ENCODE measurements at regions not wholly inside any gene's neighbourhood (a gene's known extent, or its start where the extent isn't known, plus 50 kb on each side); places are given as distances from the start of the nearest gene placed in this dataset.

DNA sequence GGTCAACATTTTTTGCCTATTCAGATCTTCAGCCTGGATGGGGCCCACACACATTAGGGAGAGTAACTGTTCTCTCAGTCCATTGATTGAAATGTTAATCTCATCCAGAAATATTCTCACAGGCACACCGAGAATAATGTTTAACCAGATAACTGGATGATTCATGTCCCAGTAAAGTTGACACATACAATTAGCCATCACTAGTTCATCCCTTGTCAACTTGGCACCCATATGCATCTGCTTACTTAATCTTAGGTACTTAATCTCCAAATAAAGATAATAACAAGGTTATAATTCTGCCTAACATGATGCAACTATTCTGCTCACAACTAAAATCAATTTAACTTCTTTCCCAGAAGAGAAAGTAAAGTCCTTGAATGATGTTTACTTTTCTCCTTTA is 502.6 kb downstream of the ADRA2A start:
- TF ChIP-seq, protein P1, sequence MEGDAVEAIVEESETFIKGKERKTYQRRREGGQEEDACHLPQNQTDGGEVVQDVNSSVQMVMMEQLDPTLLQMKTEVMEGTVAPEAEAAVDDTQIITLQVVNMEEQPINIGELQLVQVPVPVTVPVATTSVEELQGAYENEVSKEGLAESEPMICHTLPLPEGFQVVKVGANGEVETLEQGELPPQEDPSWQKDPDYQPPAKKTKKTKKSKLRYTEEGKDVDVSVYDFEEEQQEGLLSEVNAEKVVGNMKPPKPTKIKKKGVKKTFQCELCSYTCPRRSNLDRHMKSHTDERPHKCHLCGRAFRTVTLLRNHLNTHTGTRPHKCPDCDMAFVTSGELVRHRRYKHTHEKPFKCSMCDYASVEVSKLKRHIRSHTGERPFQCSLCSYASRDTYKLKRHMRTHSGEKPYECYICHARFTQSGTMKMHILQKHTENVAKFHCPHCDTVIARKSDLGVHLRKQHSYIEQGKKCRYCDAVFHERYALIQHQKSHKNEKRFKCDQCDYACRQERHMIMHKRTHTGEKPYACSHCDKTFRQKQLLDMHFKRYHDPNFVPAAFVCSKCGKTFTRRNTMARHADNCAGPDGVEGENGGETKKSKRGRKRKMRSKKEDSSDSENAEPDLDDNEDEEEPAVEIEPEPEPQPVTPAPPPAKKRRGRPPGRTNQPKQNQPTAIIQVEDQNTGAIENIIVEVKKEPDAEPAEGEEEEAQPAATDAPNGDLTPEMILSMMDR (IDR thresholded peaks at IDR 0.05; ENCODE audit: low read depth, low read length) = no peak
- H3K4me3 ChIP-seq (ENCODE audit: low read depth, low read length) = no peak overlapping the region

DNA sequence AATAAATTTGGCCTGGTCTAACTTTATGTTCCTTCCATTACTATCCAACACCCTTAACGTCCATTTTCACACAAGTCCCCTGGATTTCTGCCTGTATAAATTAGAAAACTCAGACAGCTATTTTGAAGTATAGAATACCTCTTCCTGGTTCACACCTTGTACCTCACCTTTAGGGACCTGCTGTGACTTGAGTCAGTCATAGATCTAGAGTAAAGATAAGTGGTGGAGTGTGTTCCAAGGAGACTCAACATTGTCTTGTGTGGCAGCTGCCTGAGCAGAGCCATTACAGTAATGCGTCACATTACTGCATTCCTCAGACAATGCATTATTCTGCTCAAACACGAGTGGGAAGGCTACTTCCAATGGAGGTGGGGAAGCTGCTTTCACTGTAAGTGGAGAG is 513.9 kb downstream of the ADRA2A start:
- no peak overlapping the region for H3K4me3 ChIP-seq (ENCODE audit: low read depth, low read length)
- TF ChIP-seq, protein P1 (IDR thresholded peaks at IDR 0.05; ENCODE audit: low read depth, low read length) = no peak

DNA sequence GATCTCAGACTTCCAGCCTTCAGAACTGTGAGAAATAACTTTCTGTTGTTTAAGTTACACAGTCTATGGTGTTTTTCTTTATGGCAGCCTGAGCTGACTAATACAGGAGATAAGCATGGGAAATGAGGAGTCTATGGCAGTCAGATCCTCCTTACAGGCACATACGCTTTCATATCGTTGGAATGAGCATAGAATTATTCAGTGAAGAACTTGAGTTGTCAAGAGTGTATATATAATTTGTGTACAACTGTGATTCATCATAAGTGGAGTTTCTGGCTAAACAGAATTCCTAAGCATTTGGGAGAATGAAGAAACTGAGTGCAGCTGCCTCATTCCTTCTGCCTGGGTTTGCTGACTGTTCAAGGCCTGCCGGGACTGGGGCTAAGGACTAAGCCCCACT is 516.7 kb downstream of the ADRA2A start:
- no peak overlapping the region for H3K4me3 ChIP-seq (ENCODE audit: low read depth, low read length)
- TF ChIP-seq, protein P1 (IDR thresholded peaks at IDR 0.05; ENCODE audit: low read depth, low read length) = no peak

DNA sequence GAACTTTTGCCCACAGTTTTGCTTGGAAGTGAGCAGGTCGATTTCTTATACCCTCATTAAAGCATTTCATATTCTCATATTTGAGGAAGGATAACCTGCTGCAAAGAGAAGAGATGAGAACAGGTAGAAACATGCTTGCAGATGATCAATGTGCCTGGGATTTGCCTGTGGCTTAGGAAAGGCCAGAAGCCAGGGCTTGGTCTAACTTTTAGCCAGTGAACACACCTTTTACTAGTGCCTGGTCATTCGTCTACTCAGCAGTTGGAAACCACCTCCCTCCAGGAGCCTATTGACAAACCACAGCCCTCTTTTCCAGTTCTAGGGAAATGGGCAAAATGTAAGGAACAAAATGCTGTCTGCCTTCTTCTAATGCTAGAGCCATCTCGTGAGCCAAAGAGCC is 518.3 kb downstream of the ADRA2A start:
- H3K4me3 ChIP-seq (ENCODE audit: low read depth, low read length) = no peak overlapping the region
- TF ChIP-seq, protein P1 (IDR thresholded peaks at IDR 0.05; ENCODE audit: low read depth, low read length) = no peak

DNA sequence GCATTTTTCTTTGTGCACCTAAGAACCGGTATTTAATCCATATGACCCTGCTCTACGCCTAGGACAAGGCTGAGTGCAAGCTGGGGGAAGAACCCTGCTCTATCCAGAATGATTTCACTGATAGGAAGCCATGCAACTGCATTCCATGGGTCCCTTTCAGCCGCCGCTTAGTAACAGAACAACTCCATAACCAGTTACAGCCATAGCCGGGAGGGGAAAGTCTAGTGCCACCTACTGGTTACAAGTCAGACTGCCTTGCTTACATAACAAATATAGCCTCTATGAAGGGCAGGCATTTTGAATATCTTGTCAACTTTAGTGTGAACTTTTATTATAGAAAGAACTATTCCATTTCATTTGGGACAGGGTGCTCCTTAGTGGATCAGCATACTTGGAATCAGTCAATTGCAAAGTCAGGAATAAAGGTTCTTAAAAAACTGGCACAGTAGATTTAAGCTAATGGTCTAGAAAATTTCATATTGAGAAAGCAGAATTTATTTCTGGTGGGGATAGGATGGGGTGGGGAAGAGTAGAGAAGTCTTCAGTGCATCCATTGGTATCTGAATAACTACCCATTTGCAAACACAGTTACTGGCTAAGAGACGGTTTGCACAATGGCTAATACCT is 521.7 kb downstream of the ADRA2A start:
- TF ChIP-seq, protein P1 (IDR thresholded peaks at IDR 0.05; ENCODE audit: low read depth, low read length) = peak; percentile 24; the same call in 1 of the 2 replicates
- no peak overlapping the region for H3K4me3 ChIP-seq (ENCODE audit: low read depth, low read length)

DNA sequence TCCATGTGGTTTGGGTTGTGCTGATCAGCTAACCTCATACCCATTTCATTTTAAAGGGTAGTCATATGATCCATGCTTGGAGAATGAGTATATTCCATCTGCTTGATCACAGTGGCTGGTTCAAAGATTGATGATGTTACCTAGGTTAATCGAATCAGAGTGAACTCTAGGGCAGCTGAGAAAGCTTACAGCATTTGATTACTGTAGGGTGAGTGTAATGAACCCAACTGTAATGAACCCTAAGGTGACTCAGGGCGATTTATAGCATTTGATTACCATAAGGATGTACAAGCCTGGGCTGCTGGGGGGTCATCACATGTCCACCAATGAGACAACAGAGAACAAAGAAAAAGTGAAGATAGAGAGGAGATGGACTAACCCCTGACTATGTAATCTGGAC is 523.1 kb downstream of the ADRA2A start:
- no peak overlapping the region for H3K4me3 ChIP-seq (ENCODE audit: low read depth, low read length)
- TF ChIP-seq, protein P1 (IDR thresholded peaks at IDR 0.05; ENCODE audit: low read depth, low read length) = no peak

DNA sequence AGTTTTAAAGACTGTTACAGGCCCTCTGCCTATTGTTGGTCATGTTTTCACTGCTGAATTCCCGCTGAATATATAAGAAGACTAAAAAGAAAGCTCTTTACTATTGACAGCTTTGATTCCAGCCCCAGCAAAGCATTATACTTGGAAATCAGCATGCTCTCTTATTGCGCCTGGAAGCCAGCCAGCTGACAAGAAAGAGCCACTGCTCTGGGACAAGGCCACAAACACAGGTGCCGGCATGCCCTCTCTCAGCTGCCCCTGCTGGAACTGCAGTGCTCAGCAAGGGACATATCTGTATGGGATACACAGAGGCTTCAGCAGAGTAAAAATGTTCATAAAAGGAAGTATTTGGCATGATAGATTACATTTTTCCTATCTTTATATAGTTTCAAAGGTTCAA is 523.9 kb downstream of the ADRA2A start:
- TF ChIP-seq, protein P1 (IDR thresholded peaks at IDR 0.05; ENCODE audit: low read depth, low read length) = no peak
- H3K4me3 ChIP-seq (ENCODE audit: low read depth, low read length) = no peak overlapping the region

Data from WI38 (cell line).